ENCODE measurements at regions not wholly inside any gene's neighbourhood (a gene's known extent, or its start where the extent isn't known, plus 50 kb on each side); places are given as distances from the start of the nearest gene placed in this dataset.

- DNase-seq: no peak
These were observed 119.3 kb downstream of the GLI2 start for GRCh38 chr2:120854766-120855530.

- DNase-seq: no peak
These were observed 120.3 kb downstream of the GLI2 start for GRCh38 chr2:120855855-120856405.

GRCh38 chr2:120856421-120856862 is 120.8 kb downstream of the GLI2 start:
- DNase-seq: no peak

- no peak for DNase-seq
These were observed 121.8 kb downstream of the GLI2 start for GRCh38 chr2:120857422-120857821.

GRCh38 chr2:120857931-120858330 is 122.3 kb downstream of the GLI2 start:
- no peak for DNase-seq

- no peak for DNase-seq
These were observed 122.9 kb downstream of the GLI2 start for GRCh38 chr2:120858361-120859106.

- DNase-seq: no peak
These were observed 123.5 kb downstream of the GLI2 start for GRCh38 chr2:120859128-120859527.

GRCh38 chr2:120859814-120860578 is 124.3 kb downstream of the GLI2 start:
- DNase-seq: no peak

- DNase-seq: no peak
These were observed 124.9 kb downstream of the GLI2 start for GRCh38 chr2:120860579-120860922.

- DNase-seq: no peak
These were observed 125.5 kb downstream of the GLI2 start for GRCh38 chr2:120861191-120861575.

GRCh38 chr2:120861576-120862191 is 126.0 kb downstream of the GLI2 start:
- DNase-seq: no peak

- no peak for DNase-seq
These were observed 126.8 kb downstream of the GLI2 start for GRCh38 chr2:120862201-120863060.

- DNase-seq: no peak
These were observed 127.5 kb downstream of the GLI2 start for GRCh38 chr2:120863146-120863545.

GRCh38 chr2:120863661-120864320 is 128.1 kb downstream of the GLI2 start:
- no peak for DNase-seq

- no peak for DNase-seq
These were observed 129.3 kb downstream of the GLI2 start for GRCh38 chr2:120864981-120865380.

- DNase-seq: no peak
These were observed 130.0 kb downstream of the GLI2 start for GRCh38 chr2:120865656-120866055.

- no peak for DNase-seq
These were observed 130.4 kb downstream of the GLI2 start for GRCh38 chr2:120866071-120866470.

GRCh38 chr2:120866483-120867140 is 130.9 kb downstream of the GLI2 start:
- no peak for DNase-seq

GRCh38 chr2:120867290-120868241 is 131.9 kb downstream of the GLI2 start:
- DNase-seq: no peak

GRCh38 chr2:120868366-120868765 is 132.7 kb downstream of the GLI2 start:
- DNase-seq: no peak
